NT2/D1 (cell line): ENCODE measurements at regions not wholly inside any gene's neighbourhood (a gene's known extent, or its start where the extent isn't known, plus 50 kb on each side); places are given as distances from the start of the nearest gene placed in this dataset.

Source experiments
- DNase-seq: peaks from one replicate; pipeline ENCODE4 v3.0.0-alpha.2; 2011; ENCODE audit warnings: low read depth, low spot score
- H3K27me3 ChIP-seq: 2 replicates; pipeline ENCODE4 v1.6.0; 2011; ENCODE audit warnings: mild to moderate bottlenecking; ENCODE audit not compliant: insufficient read length, insufficient read depth
- H3K36me3 ChIP-seq: 2 replicates; pipeline ENCODE4 v1.6.1; 2011; ENCODE audit warnings: mild to moderate bottlenecking, low read length, mixed read lengths; ENCODE audit not compliant: insufficient read depth, insufficient read length
- H3K4me1 ChIP-seq: 2 replicates; pipeline ENCODE4 v1.5.1; 2011; ENCODE audit not compliant: insufficient read depth, insufficient read length
- H3K4me3 ChIP-seq: 2 replicates; pipeline ENCODE4 v1.5.1; 2011; ENCODE audit warnings: low read depth; ENCODE audit not compliant: insufficient read length
- H3K9ac ChIP-seq: 2 replicates; pipeline ENCODE4 v1.6.0; 2011; ENCODE audit warnings: low read depth; ENCODE audit not compliant: insufficient read length
- H3K9me3 ChIP-seq: 2 replicates; pipeline ENCODE4 v1.5.1; 2011; ENCODE audit warnings: mild to moderate bottlenecking, low read length; ENCODE audit not compliant: insufficient read depth
- SUZ12 ChIP-seq: IDR thresholded peaks from 2 replicates; pipeline ENCODE4 v1.6.1; 2011; ENCODE audit not compliant: insufficient read length, insufficient read depth; ENCODE audit errors: extremely low read depth
- YY1 ChIP-seq: IDR thresholded peaks from 2 replicates; pipeline ENCODE4 v1.6.1; 2011; ENCODE audit not compliant: insufficient read length, insufficient read depth
- ZNF274 ChIP-seq: IDR thresholded peaks from 2 replicates; pipeline ENCODE4 v1.6.1; 2011; ENCODE audit warnings: mild to moderate bottlenecking, low read depth, low read length

DNA sequence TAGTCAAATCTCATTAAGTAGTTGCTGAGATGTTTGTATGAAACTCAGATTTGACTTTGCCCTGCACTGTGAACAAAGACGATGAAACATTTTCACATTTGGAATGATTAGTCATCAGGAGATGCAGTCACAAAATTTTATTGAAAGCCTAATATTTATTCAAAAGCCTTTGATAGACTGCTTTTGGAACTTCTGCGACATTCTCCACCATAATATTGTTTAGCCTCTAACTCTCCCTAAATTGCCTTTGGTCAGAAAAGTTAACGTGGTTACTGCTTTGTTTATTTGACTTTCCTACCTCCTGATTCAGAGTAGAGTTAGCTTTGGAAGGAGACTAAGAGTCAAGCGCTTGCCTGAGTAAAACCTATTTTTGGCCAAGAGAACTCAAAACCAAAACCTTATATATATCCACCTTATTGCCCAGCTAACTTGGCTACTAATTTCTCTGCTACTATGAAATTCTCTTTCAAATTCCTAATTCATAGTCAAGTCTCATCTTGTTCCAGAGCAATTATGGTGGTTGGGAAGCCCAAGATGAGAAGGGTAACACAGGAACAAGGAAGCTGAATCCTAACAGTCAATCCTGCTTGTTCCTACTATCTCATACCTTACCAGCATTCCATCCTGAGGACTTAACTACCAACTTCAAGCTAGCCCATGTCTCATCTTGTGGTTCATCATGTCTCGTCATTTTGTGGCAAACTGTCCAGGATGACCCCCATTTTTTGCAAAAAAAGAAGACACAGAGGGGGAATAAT, 429.6 kb downstream of the USP25 start:
- H3K4me3 ChIP-seq = no peak overlapping the region
- H3K9me3 ChIP-seq = no peaks in the 10 kb centered on the region
- H3K4me1 ChIP-seq = no peaks in the 10 kb centered on the region
- no peaks in the 10 kb centered on the region for H3K36me3 ChIP-seq
- no peak for DNase-seq
- no peak overlapping the region for H3K9ac ChIP-seq
- H3K27me3 ChIP-seq = no peaks in the 10 kb centered on the region
- TF ChIP-seq YY1 = no peak

DNA sequence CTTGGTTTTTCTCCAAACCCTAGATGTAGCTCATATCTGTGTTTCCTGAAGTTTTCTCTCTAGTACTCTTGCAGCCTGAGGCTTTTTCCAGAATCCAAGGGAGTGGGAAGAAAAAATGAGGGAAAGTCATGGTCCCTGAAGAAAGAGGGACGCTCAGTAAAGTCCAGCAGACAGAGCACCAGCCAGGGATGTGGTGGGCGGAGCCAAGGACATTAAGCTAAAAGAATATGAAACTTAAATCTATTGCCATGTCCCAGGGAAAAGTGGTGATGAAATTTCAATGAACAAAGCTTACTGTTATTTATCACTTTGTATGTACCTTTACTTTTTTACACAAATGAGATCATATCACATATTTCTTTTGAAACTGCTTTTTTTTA, 430.2 kb downstream of the USP25 start:
- H3K9ac ChIP-seq = no peak overlapping the region
- no peak for DNase-seq
- H3K9me3 ChIP-seq = no peaks in the 10 kb centered on the region
- TF ChIP-seq YY1 (no peak), ZNF274 (no peak), SUZ12 (no peak)
- H3K4me1 ChIP-seq = no peaks in the 10 kb centered on the region
- no peaks in the 10 kb centered on the region for H3K27me3 ChIP-seq
- H3K4me3 ChIP-seq = no peak overlapping the region
- no peaks in the 10 kb centered on the region for H3K36me3 ChIP-seq

DNA sequence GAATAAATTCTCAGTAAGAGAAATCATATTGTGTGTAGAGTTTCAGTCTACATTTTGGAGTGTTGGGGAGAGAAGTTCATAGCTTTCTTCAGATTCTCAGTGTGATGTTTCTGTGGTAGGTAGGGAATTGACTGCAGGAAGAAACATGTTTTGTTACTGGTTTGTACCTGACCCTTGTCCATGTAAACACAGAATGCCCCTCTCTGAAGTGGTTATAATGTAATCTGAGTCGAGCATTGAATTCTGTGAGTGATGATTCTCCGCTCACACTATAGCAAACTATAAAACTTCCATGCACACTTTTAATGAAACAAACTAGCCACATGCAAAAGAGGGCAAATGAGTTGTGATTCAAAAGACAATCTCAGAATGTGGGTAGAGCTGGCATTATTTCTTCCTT, 433.2 kb downstream of the USP25 start:
- Histone ChIP-seq H3K4me3 (no peak overlapping the region), H3K36me3 (no peaks in the 10 kb centered on the region), H3K27me3 (no peaks in the 10 kb centered on the region), H3K9ac (no peak overlapping the region), H3K4me1 (no peaks in the 10 kb centered on the region), H3K9me3 (no peaks in the 10 kb centered on the region)
- no peak for DNase-seq
- no peak for TF ChIP-seq YY1

DNA sequence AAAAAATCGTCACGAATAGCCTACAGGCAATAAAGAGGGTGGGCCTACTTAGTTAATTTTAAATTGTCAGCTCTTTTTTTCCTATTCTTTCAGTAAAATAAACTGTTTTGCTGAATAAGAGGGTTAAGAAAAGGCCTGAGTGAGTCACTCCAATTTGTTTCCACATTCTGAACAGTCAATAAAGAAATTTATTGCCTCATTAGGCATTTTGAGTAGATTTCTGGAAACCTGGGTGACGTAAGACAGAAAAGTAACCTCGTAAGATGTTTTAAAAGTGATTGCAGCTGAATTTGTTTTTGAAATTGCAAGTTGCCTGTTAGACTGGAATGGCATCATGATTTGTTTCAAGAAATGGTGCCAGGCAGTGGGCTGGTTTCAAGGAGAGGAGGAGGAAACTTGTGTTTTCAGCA, 439.3 kb downstream of the USP25 start:
- no peak for DNase-seq
- Histone ChIP-seq H3K4me1 (no peaks in the 10 kb centered on the region), H3K9ac (no peak overlapping the region), H3K9me3 (no peaks in the 10 kb centered on the region), H3K36me3 (no peaks in the 10 kb centered on the region), H3K27me3 (no peaks in the 10 kb centered on the region), H3K4me3 (no peak overlapping the region)
- TF ChIP-seq ZNF274 = no peak
- TF ChIP-seq SUZ12 = no peak
- TF ChIP-seq YY1 = no peak

DNA sequence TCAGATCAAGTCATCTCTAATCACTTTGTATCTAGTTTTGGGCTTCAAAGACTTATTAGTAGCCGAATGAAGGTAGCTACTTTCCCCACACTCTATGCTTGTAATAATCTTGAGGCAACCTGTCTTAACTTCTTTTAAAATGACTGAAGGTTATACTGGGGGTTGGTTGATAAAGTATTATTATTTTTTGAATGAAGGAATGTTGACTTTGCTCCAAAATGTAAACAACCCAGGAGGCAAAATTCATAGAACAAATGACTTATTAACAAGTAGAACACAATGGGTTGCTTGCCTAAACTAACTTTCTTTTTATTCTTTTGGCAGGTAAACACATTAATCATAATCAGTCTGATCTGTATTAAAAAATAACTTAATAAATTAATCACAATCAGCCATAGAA, 440.0 kb downstream of the USP25 start:
- Histone ChIP-seq H3K27me3 (no peaks in the 10 kb centered on the region), H3K4me3 (no peak overlapping the region), H3K4me1 (no peaks in the 10 kb centered on the region), H3K9ac (no peak overlapping the region), H3K36me3 (no peaks in the 10 kb centered on the region), H3K9me3 (no peaks in the 10 kb centered on the region)
- no peak for TF ChIP-seq ZNF274
- TF ChIP-seq SUZ12 = no peak
- TF ChIP-seq YY1 = no peak
- DNase-seq = no peak

DNA sequence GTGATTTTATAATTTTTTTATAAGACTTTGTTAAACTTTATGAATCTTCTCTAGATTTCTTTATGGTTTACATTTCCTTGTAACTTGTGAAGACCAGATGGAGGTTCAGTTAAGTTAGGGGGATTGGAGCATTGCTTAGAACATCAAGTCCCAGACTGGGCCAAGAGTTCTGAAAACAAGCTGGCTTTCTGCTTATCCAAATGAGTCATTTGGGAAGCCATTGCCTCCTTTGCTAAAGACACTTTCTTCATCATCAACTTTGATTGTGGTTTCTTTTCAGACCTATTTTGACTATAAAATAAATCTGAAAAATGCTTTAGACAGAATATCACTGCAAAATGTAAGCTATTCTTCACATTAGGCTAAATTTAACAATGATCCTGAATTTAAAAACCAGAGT, 446.8 kb downstream of the USP25 start:
- no peaks in the 10 kb centered on the region for H3K36me3 ChIP-seq
- H3K4me3 ChIP-seq = no peak overlapping the region
- H3K27me3 ChIP-seq = no peaks in the 10 kb centered on the region
- no peaks in the 10 kb centered on the region for H3K9me3 ChIP-seq
- H3K9ac ChIP-seq = no peak overlapping the region
- TF ChIP-seq ZNF274 = no peak
- no peak for TF ChIP-seq YY1
- TF ChIP-seq SUZ12 = no peak
- H3K4me1 ChIP-seq = no peaks in the 10 kb centered on the region
- no peak for DNase-seq

DNA sequence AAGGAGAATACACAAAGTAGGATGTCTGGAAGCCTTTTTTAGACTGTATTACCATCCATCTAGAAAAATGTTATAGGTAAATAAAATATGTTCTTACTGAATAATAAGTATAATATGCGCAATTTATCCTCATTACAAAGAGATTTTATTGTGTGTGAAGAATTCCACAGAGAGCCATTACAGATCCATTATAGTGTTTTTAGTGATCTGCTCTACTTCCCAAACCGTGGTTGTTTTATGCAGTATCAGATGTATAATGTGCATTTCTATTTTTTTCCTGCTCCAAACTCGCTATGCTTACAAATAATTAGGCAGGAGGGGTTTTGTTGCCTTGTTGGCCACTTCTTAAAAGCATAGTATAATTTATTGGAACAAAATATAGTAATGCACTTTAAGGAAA, 447.8 kb downstream of the USP25 start:
- no peaks in the 10 kb centered on the region for H3K4me1 ChIP-seq
- no peaks in the 10 kb centered on the region for H3K9me3 ChIP-seq
- TF ChIP-seq SUZ12 (no peak), YY1 (no peak), ZNF274 (no peak)
- no peak overlapping the region for H3K4me3 ChIP-seq
- no peaks in the 10 kb centered on the region for H3K27me3 ChIP-seq
- H3K36me3 ChIP-seq = no peaks in the 10 kb centered on the region
- DNase-seq = no peak
- H3K9ac ChIP-seq = no peak overlapping the region
